DMS79 treated with DMSO at 0.1 percent for 48 hours (cell line): ENCODE measurements at regions not wholly inside any gene's neighbourhood (a gene's known extent, or its start where the extent isn't known, plus 50 kb on each side); places are given as distances from the start of the nearest gene placed in this dataset.

Experiments used
- DNase-seq: peaks from one replicate; lab custom pipeline; 2025; lab: John Stamatoyannopoulos, UW

- DNase-seq = no peak
Measured at GRCh38 chr1:60987904-60988303, 94.5 kb upstream of the NFIA start.

- DNase-seq = no peak
Measured at GRCh38 chr1:60984062-60984799, 98.1 kb upstream of the NFIA start.

- no peak for DNase-seq
Measured at GRCh38 chr1:60983701-60984061, 98.7 kb upstream of the NFIA start.

DNA sequence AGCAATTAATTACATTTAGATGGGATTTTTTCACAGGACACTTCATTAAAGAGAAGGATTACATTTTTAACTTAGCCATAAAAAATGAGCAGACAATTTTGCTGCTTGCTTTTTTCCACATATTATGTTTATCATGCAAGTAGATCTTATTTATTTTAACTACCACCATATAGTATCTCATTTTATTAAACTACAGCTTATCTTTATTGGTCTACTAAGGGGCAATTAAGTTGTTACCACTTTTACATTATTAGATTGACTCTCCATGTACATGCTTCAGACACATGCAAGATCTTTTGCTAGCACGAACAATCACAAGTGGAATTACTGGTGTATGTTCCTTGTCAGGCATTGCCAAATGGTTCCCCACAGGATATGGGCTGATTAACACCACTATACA lies 99.8 kb upstream of the NFIA start:
- no peak for DNase-seq

DNA sequence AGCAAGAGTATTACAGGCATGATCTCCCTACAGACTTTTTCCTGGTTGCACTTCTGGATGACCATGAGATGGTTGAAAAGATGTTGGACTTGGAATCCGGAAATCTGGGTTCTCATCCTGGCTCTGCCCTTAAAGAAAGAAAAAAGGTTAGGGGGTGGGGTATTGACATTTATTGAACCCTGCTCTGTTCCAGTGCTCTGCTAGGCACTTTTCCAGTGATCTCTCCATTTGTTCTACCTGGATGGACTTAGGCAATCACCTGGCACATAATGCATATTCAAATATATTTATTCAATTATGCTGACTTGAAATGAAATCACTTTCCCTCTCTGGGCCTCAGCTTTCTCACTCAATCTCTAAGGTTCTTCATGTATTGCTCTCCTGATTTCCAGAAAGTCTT lies 101.0 kb upstream of the NFIA start:
- DNase-seq = no peak

DNA sequence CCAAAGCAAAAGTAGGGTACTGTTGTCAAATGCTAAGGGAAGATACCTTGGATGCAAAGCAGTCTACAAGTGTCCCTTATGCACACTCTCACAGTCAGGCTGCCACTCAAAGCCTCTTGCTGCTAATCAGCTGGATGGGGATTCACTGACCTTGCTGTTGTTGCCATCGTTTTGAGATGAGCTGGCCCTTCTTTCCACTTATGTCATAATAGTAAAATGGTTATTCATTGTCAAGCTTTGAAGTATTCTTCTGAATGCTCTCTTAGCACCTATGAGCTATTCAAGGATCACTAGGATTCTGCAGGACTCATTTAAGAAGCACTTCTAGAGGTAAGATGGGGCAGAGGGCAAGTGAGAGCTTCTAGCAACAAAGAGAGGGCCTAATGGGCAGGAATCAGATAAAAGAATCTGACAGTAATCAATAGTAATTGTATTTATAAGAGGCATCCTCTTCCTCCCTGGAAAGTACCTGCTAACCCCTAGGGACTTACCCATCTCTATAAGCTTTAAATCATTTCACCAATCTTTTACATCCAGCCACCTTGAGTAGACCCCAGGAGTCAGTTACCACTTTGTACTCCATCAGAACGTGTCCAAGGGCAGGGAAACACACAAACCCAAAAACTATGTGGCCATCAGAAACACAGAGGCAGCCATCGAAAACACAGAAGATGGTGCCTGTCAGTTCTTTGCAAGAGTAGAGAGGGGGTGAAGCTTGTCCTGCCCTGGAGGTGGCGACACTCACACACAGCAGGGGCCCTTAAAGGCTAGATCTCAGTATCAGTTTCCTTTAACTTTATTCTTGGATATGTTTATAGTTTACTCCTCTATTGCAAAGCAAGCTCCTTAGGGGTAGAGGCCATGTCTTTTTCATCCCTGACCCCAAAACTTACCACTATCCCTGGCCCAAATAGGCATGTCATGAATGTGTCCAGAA lies 103.7 kb upstream of the NFIA start:
- peak; percentile 8 for DNase-seq

DNA sequence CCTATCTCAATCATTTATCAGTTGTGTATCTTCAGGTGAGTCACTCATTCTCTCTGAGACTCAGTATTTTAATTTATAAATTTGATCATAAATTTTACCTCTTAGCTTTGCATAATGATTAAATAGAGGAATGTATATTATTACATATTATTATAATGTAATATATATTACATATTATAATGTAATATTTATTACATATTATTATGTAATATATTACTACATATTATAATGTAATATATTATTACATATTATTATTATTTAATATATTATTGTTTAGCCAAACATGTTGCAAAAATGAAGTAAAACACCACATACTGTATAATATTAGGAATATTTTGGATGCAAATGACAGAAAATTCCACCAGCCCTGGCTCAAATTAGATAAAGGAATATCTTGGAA lies 104.7 kb upstream of the NFIA start:
- DNase-seq = no peak

DNA sequence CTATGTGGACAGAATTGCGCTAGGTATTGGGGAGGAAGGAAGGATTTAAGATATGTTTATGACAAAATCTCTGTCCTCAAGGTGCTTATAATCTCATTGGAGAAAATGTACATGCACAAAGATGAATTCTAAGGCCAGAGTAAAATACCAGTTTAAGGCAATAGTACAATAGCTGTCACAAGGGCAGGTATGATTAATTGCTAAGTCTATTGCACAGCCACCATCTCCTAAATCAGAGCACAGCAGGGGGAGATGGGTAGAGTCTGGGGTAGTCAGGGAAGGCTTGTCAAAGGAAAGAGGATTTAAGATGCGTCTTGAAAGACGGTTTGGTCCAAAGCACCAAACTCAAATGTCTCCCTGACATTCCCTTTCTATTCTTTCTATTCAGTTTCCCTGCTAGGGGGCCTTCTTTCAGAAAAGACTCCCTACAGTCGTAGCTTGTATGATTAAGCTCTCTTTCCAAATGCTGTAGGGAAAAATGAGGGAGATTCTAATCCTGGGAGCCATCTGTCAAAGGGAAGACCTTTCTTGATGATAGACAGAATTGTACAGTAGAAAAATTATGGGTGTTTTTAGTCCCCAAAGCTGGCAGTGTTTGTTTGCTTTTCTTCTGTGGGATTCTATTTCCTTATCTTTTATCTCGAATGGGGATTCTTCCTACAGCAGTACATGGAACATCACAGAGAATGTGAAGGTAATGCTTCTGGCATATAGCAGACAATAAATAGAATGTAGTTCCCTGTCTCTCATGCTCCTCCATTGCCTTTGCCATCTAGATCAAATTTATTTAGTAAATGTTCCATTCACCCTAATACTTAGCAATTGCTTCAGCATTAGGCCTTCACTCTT lies 107.6 kb upstream of the NFIA start:
- DNase-seq = no peak

- DNase-seq = no peak
Measured at GRCh38 chr1:60973668-60974067, 108.7 kb upstream of the NFIA start.

DNA sequence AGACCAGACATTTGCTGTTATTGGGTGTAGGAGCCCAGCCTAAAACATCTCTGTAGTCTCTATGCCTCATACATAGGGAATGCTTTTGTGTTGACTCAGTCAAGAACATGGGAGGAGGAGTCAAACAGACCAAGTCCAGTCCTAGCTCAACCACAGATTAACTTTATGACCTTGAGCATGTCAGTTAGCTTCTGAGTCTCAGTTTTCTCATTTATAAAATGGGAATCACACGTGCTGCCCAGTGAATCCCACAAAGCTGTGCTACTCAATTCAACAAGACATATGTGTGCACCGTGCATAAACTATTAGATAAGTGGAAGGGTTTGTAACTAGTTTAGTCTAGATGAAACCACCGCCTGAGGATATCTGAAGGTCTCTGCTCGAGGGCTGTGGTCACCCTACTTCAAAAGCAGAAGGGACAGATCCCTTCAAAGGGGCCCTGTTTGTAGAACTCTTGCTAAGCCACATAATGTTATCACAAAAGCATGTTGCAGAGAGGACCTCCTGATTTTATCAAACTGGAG lies 109.5 kb upstream of the NFIA start:
- no peak for DNase-seq

- DNase-seq = no peak
Measured at GRCh38 chr1:60971330-60971729, 111.0 kb upstream of the NFIA start.

GRCh38 chr1:60969971-60970509 lies 112.3 kb upstream of the NFIA start:
- peak; percentile 63 for DNase-seq

- no peak for DNase-seq
Measured at GRCh38 chr1:60965280-60965854, 117.0 kb upstream of the NFIA start.

DNA sequence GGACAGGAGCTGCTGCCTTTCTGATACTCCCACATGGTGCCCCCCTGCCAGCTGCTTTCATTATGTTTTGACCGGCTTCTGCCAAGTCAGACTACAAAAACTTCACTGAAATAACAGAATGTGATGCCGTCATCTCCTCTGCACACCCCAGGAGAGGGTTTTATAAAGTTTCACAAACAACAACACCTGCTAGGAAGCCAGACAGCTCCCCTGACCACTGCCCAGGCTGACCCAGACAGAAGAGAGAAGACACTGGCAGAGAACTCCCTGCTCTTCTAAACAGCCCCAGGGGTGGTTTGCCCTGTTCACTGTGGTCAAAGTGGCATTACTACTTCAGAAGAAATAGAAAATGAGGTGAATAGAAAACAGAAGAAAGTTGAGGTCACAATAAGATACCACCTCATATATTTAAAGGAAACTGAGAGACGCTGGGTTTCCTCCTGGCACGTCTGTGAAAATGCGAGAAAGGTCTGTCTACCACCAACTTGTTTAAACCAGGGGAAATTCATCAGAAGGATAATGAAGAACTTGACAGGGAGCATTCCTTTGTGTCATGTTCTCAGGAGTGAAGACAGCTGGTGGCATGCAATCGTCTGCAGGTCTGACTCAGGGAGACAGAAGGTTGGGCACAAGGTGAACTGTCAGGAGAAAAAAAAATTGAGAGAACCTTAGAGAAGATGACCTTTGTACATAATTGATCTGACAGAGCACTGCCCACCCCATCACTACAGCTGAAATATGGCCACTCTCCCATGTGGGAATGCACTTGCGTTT lies 119.0 kb upstream of the NFIA start:
- no peak for DNase-seq

DNA sequence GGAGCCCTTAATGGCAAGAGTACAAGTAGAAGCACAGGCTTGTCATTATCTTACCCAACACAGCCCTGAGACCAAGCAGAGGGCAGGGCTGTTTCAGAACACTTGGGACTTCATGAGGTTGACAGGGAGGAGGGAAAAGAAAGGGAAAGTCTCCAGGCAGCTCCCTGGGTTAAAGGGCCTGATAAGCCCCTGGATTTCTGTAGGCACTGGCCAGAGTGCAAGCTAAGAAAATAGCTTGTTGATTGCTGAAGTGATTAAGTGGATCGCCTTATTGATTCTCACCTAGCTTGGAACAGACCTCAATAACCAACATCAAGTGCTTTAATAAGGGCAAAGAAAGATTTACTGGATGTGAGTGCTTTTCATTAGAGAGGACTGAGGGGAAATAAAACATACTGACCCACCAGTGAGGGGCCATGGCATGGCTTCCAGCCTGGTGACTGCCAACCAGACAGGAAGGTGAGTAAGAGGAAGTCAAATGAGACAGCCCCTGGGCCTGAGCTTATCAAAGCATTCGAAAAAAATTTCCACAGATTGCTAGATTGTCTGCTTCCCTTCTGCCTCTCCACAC lies 121.4 kb upstream of the NFIA start:
- DNase-seq = no peak

- no peak for DNase-seq
Measured at GRCh38 chr1:60959701-60960100, 122.7 kb upstream of the NFIA start.

- DNase-seq = no peak
Measured at GRCh38 chr1:60958001-60958400, 124.4 kb upstream of the NFIA start.

- no peak for DNase-seq
Measured at GRCh38 chr1:60956520-60956919, 125.8 kb upstream of the NFIA start.

DNA sequence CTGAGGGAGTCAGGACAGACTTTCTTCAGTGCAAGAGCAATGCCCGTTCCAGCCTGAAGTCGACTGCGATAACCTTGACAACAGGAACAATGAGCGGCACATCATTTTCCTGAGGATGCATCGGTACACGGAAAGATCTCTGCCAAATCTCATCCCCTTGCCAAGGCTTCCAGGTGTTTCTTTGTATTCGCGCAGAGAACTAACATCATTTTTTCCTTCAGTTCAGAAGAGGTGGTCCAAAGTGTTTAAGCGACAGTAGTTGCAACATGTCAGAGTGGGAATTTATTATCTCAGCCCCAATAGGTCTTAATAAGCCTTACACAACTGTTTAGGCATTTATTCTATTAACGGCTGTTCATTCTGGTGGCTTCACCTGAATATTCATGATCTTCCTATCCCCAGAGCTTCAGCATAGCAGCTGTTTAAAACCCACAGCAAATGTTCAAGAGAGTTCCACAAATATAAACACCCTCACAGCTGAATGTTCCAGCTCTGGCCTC lies 129.7 kb upstream of the NFIA start:
- no peak for DNase-seq
